ENCODE measurements at regions not wholly inside any gene's neighbourhood (a gene's known extent, or its start where the extent isn't known, plus 50 kb on each side); places are given as distances from the start of the nearest gene placed in this dataset.

- no peak for DNase-seq (ENCODE audit: low spot score)
- H3K36me3 Mint-ChIP-seq (ENCODE audit: low read depth), result no peaks in the 10 kb centered on the region
Observed at GRCh38 chr2:159855557-159856061, 57.6 kb upstream of the CD302 start.

GRCh38 chr2:159855143-159855542 is 57.1 kb upstream of the CD302 start:
- no peak for TF ChIP-seq CTCF (IDR thresholded peaks at IDR 0.05)
- H3K4me3 Mint-ChIP-seq (ENCODE audit: unreplicated experiment), result no peak overlapping the region
- H3K36me3 Mint-ChIP-seq (ENCODE audit: low read depth), result no peaks in the 10 kb centered on the region
- no peaks in the 10 kb centered on the region for H3K27me3 Mint-ChIP-seq (ENCODE audit: low read depth)
- DNase-seq (ENCODE audit: low spot score), result no peak
- H3K4me1 Mint-ChIP-seq (ENCODE audit: low read depth), result peaks cover 19% of the 10 kb centered on the region
- no peak overlapping the region for H3K27ac Mint-ChIP-seq (ENCODE audit: unreplicated experiment)
- H3K9me3 Mint-ChIP-seq (ENCODE audit: low read depth), result no peaks in the 10 kb centered on the region

More at GRCh38 chr2:159855557-159856061, 57.6 kb upstream of the CD302 start:
- H3K27me3 Mint-ChIP-seq (ENCODE audit: low read depth), result no peaks in the 10 kb centered on the region
- no peak for TF ChIP-seq CTCF (IDR thresholded peaks at IDR 0.05)
- H3K9me3 Mint-ChIP-seq (ENCODE audit: low read depth), result no peaks in the 10 kb centered on the region
- H3K4me3 Mint-ChIP-seq (ENCODE audit: unreplicated experiment), result no peak overlapping the region
- H3K27ac Mint-ChIP-seq (ENCODE audit: unreplicated experiment), result no peak overlapping the region
- peaks cover 19% of the 10 kb centered on the region for H3K4me1 Mint-ChIP-seq (ENCODE audit: low read depth)

DNA sequence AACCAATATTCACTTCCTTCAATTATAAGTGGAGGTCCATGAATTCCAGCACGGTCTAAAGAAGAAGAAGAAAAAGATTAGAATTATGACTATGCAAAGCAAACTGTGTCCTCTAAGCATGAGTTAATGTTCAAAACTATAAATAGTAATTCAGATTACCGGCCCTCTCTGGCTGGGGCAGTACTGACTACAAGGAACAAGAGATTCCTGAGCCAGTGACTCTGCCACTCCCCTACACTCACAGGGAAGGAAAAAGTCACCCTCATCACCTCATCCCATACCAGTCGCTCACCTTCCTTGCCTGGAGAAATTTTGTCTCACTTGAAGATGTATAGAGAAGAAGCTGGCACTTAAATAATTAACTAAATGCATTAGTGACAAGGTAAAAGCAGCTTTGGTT is 56.5 kb upstream of the CD302 start:
- Mint-ChIP-seq H3K36me3 (ENCODE audit: low read depth) (no peaks in the 10 kb centered on the region), H3K9me3 (ENCODE audit: low read depth) (no peaks in the 10 kb centered on the region), H3K4me3 (ENCODE audit: unreplicated experiment) (no peak overlapping the region), H3K4me1 (ENCODE audit: low read depth) (peaks cover 19% of the 10 kb centered on the region), H3K27me3 (ENCODE audit: low read depth) (no peaks in the 10 kb centered on the region), H3K27ac (ENCODE audit: unreplicated experiment) (peak overlapping the region; percentile 20)
- DNase-seq (ENCODE audit: low spot score), result no peak
- no peak for TF ChIP-seq CTCF (IDR thresholded peaks at IDR 0.05)

- TF ChIP-seq CTCF (IDR thresholded peaks at IDR 0.05), result no peak
Observed at GRCh38 chr2:159853101-159853500, 55.1 kb upstream of the CD302 start.

GRCh38 chr2:159851941-159852340 is 53.9 kb upstream of the CD302 start:
- Mint-ChIP-seq H3K27ac (ENCODE audit: unreplicated experiment) (no peak overlapping the region), H3K4me3 (ENCODE audit: unreplicated experiment) (no peak overlapping the region), H3K27me3 (ENCODE audit: low read depth) (no peaks in the 10 kb centered on the region), H3K9me3 (ENCODE audit: low read depth) (no peaks in the 10 kb centered on the region), H3K36me3 (ENCODE audit: low read depth) (no peaks in the 10 kb centered on the region), H3K4me1 (ENCODE audit: low read depth) (peaks cover 19% of the 10 kb centered on the region)
- TF ChIP-seq CTCF (IDR thresholded peaks at IDR 0.05), result no peak
- DNase-seq (ENCODE audit: low spot score), result no peak

More at GRCh38 chr2:159853101-159853500, 55.1 kb upstream of the CD302 start:
- no peak for DNase-seq (ENCODE audit: low spot score)
- Mint-ChIP-seq H3K4me3 (ENCODE audit: unreplicated experiment) (no peak overlapping the region), H3K4me1 (ENCODE audit: low read depth) (peaks cover 19% of the 10 kb centered on the region), H3K27ac (ENCODE audit: unreplicated experiment) (no peak overlapping the region), H3K27me3 (ENCODE audit: low read depth) (no peaks in the 10 kb centered on the region), H3K36me3 (ENCODE audit: low read depth) (no peaks in the 10 kb centered on the region), H3K9me3 (ENCODE audit: low read depth) (no peaks in the 10 kb centered on the region)

All from chondrocyte (in vitro differentiated cells).